Tibial nerve (tissue), 4 donors: ENCODE measurements at regions not wholly inside any gene's neighbourhood (a gene's known extent, or its start where the extent isn't known, plus 50 kb on each side); places are given as distances from the start of the nearest gene placed in this dataset.

ENCODE experiments used
- EP300 ChIP-seq, 2 donors: sonication (generic); formaldehyde crosslinking; IDR thresholded peaks; one replicate each; pipeline ENCODE4 v1.6.1; 2017; ENCODE audit warnings: antibody characterized with exemption in 2 of 2, mild to moderate bottlenecking in 1 of 2
- TF ChIP-seq, protein P1 (sequence below), 5 experiments: fragments of 200-600 bp in 3 of 5; fragments of 450-650 bp in 2 of 5; sonication (generic) in 3 of 5; IDR thresholded peaks; one replicate each; pipeline ENCODE4 v1.5.1; 2016 to 2019; ENCODE audit warnings: antibody characterized with exemption in 5 of 5, mild to moderate bottlenecking in 3 of 5, moderate library complexity in 2 of 5

DNA sequence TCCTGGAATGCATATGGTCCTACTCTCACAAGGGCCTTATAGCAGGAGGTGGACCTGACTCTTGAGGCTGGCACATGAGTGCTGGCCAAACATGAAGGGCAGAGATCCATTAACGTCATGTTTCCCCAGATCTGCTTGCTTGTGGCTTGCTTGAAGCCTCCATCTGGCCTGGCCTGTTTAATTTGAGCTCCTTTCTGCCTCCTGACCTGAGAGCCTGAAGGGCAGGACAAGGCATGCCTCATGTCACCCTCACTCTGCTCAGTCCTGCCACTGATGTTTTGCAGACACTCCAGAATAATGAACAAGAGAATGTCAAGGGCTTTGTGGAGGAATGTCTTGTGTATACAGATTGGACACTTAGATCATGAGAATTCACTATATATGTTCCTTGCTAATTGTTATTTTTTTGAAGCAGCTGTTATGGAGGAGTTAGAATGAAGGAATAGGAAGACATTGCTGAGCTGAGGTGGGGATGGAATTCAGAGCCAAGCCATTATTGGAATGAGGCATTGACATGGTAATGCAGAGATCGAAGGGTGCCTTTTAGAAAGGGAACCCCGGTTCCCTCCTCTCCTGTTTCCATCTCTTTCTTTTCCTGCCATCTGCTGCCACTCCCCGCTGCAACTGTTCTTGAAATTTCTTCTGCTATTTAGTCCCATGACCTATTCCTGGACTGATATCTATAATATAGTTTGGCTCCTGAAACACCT, 457.0 kb upstream of the PROX1 start:
- TF ChIP-seq, protein P1, sequence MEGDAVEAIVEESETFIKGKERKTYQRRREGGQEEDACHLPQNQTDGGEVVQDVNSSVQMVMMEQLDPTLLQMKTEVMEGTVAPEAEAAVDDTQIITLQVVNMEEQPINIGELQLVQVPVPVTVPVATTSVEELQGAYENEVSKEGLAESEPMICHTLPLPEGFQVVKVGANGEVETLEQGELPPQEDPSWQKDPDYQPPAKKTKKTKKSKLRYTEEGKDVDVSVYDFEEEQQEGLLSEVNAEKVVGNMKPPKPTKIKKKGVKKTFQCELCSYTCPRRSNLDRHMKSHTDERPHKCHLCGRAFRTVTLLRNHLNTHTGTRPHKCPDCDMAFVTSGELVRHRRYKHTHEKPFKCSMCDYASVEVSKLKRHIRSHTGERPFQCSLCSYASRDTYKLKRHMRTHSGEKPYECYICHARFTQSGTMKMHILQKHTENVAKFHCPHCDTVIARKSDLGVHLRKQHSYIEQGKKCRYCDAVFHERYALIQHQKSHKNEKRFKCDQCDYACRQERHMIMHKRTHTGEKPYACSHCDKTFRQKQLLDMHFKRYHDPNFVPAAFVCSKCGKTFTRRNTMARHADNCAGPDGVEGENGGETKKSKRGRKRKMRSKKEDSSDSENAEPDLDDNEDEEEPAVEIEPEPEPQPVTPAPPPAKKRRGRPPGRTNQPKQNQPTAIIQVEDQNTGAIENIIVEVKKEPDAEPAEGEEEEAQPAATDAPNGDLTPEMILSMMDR (IDR thresholded peaks at IDR 0.05), result no peak
- TF ChIP-seq EP300 (IDR thresholded peaks at IDR 0.05), result no peak
